DMS114 treated with DMSO at 0.1 percent for 48 hours (cell line): ENCODE measurements at regions not wholly inside any gene's neighbourhood (a gene's known extent, or its start where the extent isn't known, plus 50 kb on each side); places are given as distances from the start of the nearest gene placed in this dataset.
"Not testable (repeated sequence)": the region's sequence is repeated elsewhere in the genome, so short reads cannot be mapped to it uniquely, and the experiment has no call there.

Experiments used
- DNase-seq: peaks from one replicate; lab custom pipeline; 2025; ENCODE audit not compliant: unreplicated experiment; lab: John Stamatoyannopoulos, UW

DNA sequence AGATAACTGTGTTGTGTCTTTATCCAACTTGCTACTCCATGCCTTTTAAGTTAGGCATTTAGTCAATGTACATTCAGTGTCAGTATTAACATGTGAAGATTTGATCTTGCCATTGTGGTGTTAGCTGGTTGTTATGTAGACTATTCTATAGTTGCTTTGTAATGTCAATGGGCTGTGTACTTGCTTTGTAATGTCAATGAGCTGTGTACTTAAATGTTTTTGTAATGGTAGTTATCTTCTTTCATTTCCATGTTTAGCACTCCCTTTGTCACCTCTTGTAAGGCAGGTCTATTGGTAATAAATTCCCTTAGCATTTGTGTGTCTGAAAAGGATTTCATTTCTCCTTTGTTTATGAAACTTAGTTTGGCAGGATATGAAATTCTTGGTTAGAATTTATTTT is 53.4 kb downstream of the MC4R start:
- DNase-seq, result no peak

DNA sequence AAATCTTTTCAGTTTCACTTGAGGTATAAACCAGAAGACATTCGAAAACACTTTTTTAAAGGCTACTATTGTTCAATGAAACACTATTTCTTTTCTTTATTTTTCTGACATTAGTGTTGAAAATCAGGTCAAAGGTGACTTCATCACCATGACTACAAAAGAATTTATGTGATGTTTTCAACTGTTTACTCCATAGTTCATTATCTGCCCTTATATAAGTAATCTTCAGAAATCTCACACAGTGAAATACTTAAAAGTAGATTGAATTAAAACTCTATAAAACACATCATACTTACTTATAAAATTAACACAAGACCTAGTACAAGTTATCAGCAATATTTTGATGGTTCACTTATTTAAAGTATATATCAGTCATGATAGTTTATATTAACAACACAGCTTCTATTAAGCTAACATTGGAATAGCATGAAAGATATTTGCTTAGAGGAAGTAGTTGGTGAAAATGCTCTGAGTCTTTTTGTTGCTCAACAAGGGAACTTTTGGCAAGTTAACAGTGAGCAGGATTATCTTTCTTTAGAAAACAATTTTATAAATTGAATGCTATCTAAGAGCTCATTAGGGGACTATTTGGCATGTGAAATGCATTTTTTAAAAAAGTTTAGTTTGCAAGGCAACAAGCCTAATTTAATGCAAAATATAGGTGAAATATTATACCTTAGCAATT is 60.8 kb downstream of the MC4R start:
- no peak for DNase-seq

DNA sequence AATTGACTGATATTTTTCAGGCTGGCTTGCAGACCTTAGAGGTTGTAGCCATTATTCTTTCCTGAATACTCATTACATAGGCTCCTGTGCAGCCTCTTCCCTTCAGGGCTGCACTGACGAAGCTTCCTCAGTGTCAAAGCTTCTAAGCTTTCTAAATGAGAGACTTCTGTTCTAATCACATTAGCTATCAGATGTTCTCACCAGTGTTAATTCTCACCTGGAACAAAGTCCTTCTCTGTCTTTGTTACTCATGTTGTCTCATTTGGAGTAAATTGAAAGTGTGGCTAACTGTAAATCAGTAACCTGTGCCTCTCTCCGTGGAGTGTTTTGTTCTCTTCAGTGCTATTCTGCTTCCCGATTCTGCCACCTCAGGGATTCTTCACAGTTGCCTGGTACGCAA is 76.9 kb downstream of the MC4R start:
- DNase-seq, result no peak

DNA sequence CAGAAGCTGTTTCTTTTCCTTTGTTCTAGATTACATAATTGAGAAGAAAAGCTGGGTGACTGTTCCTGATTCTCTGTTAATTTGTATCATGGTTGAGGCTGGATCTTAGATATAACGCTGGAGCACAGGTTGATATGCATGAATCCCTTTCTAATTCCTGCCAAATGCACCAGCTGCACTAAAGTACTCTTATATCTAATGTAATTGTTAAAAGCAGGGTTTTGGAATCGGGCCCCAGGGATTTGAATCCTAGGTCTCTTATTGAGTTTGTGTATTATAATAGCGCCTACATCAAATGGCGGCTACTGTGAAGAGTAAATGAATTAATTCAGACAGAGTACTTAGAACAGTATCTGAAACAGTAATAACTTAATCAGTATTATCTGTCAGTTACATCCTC is 80.4 kb downstream of the MC4R start:
- DNase-seq, result no peak

DNA sequence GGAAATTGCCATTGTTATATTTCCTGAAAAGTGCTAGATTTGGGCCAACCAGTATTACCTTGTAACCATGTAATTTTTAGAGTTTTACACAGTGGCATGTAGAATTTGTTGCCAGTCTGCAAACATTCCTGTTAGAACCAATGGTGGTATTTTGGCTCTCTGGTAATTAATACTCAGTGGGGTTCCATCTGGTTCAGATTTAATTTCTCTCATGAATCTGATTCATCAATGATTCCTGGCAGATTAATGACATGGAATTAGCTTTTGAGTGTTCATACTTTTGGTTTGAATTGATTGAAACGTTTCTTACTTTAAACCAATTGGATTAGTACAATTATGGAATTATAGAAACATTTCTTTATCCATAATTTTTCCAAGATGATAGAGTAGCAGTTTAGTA is 93.2 kb downstream of the MC4R start:
- no peak for DNase-seq

DNA sequence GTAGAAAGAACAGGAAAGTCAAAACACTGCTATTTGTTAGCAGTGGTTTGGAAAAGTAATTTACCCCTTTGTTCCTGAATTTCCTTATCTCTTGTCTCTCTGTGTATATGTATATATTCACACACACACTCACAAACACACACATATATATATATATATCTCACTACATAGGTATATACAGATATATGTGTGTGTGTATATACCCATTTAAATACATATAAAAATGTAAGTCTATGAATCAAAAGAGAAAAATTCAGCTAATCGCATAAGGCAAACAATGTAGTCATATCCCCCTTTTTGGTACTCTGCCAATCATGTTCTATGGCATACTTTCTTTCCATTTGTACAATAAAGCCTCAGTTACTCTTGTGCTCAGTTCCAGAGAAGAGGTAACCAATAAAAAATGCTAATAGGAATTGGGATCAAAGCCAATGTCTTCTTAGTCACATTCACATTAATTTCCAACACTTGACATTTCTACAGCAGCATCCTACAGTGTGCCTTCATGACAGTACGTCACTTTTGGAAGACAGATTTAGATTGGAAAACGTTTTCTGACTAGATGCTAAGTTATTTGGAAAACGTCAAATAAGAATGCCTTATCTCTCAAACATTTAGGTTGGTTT is 94.6 kb downstream of the MC4R start:
- DNase-seq, result no peak

DNA sequence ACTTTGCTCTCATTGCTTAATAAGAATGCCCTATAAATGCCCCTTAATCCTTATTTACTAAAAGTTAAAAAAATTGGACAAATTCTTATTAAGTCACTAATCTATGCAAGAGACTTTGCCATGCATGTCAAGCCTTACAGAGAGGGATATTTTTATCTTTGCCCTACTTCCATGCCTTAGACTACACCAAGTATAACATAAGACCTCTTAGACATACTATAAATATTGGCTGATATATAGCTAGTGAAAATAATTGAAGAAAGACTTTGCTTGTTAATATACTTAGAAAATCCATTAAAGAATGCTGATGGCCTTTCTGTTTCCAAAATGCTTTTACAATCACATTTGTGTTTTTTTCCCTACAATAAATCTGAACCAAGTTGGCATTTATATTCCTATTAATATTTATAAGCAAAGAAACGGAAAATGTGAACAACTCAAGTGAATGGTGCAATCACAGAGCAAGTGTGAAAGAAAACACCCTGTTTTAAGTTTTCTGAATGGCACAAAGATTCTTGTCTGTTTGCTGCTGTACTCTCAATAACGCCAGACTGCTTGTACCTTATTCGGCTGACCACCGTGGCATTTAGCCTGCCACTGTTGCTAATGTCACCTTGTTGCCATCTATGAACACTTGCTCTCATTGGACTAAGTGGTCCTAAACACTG is 105.0 kb downstream of the MC4R start:
- DNase-seq, result no peak

DNA sequence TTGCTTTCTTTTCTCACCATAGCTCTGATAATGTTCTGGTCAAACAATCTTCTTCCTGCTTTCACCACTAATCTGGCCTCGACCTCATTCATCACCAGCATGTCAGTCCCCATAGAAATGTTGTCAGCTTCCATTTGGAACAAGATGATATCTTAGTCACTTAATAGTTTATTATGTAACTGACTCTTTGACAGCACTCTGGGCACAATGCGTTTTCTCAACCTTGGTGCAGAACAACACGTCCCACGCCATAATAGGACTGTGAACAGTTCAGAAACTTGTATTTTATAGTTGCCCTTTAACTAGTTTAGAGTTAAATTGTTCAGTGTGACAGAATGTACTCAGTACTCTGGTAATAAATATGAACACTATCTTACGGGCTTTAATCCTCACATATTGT is 106.0 kb downstream of the MC4R start:
- DNase-seq, result no peak

DNA sequence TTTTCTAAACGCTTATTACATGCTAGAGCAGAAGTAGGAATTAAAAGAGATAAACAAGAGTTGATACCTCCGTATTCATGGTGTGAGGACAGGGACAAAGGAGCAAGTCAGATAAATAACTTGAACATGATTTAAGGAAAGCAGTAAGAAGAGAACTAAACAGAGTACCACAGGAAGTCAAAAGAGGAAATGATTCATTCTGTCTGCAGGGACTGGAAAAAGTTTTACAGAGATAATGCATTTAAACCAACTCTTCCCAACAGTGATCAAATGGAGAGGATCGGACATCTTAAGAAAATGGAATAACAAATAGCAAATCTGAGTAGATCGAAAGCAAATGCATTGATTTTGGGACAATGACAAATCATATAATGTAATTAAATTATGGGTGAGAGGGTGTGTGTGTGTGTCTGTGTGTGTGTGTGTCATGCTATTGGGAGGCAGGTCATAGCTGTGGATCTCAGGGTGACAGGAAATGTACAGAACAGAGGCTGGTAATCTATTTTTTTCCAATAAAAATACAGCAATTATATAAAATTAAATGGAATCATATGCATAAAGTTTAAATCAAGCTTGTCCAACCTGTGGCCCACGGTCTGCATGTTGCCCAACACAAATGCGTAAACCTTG is 113.4 kb downstream of the MC4R start:
- DNase-seq, result no peak

DNA sequence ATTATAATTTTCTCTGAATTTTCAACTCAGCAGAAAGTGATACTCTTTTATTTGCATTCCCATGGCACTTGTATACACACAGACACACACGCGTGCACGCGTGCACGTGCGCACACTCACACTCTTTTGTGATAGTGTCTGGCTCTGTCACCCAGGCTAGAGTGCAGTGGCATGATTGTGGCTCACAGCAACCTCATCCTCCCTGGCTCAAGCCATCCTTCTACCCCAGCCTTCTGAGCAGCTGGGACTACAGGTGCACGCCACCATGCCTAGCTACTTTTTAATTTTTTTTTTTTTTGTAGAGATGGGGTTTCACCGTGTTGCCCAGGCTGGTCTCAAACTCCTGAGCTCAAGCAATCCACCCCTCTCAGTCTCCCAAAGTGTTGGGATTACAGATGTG is 123.2 kb downstream of the MC4R start:
- DNase-seq, result no peak

DNA sequence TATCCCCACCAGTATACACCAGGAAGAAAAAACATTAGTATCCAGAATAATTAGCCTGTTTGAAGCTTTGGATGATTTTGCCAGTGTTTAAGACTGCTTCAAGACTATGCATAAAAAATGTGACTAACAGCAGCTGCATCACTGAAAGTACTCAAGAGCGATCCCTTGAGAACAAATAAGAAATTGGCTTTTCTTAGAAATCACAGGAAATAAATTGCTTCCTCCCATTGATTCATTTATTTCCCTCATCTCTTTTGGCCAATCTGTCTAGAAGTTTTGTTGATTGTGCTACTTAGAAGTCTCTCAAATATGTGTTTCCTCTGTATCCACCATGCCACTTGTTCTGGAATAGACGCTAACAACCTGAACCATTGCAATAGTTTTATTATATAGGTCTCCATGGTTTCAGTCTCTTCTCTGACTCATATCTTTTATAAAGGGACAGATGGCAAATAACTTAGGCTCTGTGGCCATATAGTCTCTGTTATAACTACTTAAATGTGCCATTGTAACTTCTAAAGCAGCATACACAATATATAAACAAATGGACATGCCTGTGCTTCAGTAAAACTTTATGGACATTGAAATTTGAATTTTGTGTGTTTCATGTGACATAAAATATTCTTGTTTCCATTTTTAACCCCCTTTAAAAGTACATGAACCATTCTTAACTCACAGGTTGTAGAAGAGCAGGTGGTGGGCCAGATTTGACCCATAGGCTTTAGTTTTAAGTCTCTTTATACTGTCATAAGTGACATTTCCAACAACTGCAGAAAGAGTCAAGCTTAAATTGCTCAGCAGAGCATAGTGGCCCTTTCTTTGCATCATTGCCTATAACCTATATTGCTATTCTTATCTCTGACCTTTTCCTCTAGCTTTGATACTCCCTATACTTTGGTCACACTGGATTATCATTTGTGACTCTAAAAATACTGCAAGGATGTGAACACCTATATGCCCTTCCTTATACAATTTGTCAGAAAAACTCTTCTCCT is 123.9 kb downstream of the MC4R start:
- no peak for DNase-seq

DNA sequence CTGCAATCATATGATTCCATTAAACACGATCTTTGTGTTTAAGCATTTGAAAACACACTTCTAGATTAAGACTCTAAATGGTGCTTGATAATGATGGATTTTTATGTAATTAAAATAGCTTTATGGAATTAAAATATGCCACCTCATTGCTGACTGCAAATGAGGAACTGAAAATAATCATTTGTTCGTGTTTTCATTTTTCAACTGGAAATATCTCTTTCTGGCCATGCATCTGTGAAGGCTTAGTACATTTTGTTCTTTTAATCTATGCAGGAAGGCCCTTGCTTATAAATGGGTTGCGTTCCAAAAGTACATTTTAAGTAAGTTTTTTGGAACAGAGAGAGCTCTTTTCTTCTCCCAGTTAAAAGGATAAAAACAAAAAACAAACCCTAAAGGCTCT is 125.5 kb downstream of the MC4R start:
- DNase-seq, result no peak

DNA sequence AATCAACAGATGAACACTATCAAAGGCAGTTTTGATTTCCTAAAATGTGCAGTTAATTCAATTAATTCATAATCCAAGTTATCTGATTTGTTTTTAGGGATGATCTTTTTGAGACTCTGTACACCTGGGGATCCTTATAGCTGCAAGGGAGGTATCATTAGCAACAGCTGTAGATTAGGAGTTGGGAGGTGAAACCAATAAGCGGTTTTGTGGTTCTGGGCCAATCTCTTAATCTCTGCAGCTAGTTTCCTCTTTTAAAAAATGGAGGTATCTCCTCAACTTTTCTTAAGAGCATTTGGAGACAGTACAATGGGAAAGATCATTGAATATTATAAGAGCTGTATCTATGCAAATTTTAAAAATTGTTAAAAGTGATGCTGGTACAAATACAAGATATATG is 126.0 kb downstream of the MC4R start:
- DNase-seq, result no peak

DNA sequence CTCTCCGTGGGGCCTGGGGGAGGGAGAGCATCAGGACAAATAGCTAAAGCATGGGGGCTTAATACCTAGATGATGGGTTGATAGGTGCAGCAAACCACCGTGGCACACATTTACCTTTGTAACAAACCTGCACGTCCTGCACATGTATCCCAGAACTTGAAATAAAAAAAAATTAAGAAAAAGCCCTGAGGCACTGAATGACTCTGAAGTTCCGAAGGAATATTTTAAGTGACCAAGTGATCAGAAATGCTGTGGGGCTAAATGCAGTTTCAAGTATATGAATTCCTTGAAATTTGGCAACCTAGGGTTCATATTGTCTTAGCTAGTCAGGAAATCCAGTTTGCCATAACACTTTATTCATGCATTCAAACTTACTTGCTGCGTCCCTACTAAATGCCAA is 127.5 kb downstream of the MC4R start:
- no peak for DNase-seq

DNA sequence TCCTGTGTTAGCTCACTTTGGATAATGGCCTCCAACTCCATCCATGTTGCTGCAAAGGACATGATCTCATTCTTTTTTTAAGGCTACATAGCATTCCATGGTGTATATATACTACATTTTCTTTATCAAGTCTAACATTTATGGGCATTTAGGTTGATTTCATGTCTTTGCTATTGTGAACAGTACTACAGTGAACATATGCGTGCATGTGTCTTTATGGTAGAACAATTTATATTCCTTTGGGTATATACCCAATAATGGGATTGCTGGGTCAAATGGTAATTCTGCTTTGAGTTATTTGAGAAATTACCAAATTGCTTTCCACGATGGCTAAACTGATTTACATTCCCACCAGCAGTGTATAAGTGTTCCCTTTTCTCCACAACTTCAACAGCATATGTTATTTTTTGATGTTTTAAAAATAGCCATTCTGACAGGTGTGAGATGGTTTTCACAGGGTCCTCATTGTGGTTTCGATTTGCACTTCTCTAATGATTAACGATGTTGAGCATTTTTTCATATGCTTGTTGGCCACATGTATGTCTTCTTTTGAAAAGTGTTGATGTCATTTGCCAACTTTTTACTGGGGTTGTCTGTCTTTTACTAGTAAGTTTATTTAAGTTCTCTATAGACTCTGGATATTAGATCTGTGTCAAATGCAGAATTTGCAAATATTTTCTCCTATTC is 133.4 kb downstream of the MC4R start:
- DNase-seq, result not testable (repeated sequence)

DNA sequence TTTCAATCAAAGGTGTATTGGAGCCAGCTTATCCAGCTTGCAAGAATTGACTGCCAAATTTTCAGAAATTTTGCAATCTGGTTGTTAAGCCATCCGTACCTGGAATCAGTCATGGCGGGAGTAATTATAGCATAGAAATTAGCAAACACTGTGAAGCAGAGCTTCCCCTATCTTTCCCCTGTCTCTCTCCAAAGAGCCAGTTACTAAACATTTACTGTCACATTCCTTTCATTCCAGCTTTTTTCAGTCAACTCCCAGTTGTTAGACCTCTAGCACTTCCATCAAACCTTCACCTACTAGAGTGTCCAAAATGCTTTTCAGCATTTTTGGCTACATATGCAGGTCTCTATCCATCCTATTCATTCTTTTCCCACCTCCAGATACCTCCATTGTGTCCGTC is 137.4 kb downstream of the MC4R start:
- no peak for DNase-seq

DNA sequence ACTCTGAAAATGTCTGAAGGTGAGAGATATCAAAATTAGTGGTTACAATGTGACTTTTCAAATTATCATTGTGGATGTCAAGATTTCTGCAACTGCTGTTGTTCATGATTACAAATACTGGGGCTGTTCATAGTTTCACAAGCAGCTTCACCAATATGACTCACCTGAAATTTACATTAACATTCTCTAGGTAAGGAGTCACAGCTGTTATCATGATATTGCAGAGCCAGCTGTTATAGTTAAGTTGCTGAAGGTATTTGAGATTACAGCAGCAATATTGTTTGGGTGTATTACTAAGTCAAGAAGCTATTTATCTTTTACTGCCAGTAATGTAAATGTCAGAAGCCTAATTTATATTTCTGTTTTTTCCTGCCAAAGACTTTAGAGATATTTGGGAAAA is 140.0 kb downstream of the MC4R start:
- DNase-seq, result no peak

DNA sequence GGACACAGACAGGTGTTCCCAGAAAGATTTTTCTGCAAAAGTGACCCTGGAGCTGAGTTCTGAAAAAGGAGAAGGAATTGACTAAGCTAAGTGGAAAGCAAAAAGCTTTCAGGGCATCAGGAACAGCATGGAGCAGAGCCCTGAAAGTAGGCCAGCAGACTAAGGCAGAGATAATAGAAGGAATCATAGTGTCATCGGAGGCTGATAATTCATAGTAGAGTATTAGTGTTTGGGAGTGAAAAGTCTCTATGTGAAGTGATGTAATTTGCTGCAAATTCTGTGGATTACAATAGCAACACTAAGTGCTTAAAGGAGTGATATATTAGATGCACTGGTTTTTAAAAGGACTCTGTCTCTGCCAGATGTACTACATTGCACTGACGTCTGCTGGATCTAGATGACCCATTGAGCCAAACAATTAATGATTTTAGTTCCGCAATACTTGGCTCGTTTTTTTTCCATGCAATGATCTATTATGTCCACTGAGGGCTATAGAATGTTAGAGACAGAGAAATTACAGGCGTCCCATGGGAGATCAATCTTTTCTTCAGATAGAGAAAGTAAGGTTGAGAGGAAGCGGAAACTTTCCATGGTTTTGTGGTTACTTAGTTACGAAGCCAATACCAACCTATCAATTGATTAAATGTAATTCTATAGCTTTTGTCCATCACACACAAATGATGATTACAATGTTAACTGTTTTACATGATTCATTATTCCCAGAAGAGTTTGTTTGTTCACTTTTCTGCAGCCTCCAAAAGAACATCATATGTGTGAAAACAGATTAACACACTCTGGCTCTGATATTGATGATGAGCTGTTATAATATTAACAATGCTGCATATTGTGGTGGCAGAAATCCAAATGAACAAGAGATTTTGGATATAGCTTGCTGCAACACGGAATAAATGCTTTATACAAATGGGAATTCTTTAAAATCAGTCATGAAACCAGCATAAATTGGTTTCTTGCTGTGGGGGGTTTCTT is 143.7 kb downstream of the MC4R start:
- DNase-seq, result no peak

DNA sequence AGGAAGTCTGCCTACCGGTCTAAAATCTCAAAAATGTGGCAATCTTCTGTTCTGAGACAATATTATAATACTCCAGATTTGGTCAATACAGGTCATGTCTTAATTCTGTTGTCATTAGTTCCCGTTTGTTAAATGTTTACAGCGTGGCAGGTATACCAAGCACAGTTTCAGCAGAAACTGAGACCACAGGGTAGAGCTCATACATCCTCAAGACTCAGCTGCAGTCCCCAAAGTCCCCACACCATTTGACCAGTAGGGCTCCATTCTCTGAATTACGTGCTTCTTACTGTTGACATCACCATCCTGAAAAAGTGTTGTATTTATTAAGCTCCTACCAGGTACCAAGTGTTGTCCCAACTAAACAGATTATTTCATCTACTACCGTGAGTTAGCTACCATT is 157.1 kb downstream of the MC4R start:
- no peak for DNase-seq
